GM12874 (cell line): ENCODE measurements at regions not wholly inside any gene's neighbourhood (a gene's known extent, or its start where the extent isn't known, plus 50 kb on each side); places are given as distances from the start of the nearest gene placed in this dataset.

Experiments used
- CTCF ChIP-seq: IDR thresholded peaks from 2 replicates; pipeline ENCODE4 v1.5.1; 2011; ENCODE audit warnings: low read depth, mild to moderate bottlenecking, control low read depth, low read length, moderate library complexity; ENCODE audit not compliant: insufficient read depth

GRCh38 chr2:21620771-21621170 lies 497.0 kb downstream of the TDRD15 start:
- TF ChIP-seq CTCF = no peak

GRCh38 chr2:21627938-21628337 lies 504.2 kb downstream of the TDRD15 start:
- TF ChIP-seq CTCF = no peak

DNA sequence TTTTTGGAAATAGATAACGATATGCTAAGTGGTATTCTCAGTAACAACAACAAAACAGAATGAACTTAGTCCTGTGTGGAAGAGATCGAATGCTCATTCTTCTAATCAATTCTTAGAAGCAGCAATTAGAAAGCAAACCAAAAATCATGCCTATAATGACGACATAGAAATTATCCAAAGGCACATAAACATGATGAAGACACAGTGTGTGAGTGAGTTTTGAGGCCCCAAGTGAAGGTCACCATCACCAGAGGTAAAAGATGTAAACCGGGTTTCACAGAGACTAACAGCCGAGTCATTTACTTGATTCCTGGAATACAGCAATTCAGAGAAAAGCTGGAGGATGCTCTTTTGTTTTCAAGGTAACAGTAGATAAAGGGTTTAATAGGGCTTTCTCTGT lies 509.2 kb downstream of the TDRD15 start:
- no peak for TF ChIP-seq CTCF

DNA sequence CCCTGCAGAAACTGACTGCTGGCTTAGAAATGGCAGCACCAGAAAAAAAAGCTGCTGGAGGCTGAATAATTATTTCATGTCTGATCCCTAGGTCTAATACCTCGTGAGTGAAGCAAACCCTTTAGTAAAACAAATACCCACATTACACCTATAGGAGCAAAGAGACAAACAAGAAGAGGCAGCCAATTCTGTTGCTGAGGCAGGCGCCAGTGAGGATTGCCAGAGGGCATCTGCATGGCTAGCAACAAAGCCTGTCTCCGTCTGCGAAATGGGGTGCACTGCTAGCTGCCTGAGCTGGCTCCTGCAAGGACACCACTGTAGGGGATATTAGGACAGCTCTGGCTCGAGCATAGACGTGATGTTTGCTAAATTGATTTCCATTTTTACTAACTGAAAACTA lies 509.7 kb downstream of the TDRD15 start:
- no peak for TF ChIP-seq CTCF

DNA sequence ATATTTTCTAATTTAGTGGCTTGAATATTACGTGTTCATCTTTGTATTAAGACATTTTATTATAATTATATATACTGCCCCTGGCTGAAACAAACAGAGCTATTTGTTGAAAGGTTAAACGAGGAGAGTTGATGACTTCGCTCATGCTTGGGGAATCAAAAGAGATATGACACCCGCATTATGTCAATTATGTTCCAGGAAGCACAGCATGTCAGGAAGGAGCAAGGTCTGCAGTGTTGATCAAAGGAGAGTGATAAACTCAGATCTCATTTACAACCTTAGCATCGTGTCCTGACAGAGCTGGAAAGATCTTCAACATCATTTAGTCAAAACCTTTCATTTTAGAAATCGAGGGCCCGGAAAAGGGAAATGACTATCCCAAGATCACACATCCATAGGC lies 510.1 kb downstream of the TDRD15 start:
- TF ChIP-seq CTCF = no peak

GRCh38 chr2:21640046-21640445 lies 516.3 kb downstream of the TDRD15 start:
- no peak for TF ChIP-seq CTCF

DNA sequence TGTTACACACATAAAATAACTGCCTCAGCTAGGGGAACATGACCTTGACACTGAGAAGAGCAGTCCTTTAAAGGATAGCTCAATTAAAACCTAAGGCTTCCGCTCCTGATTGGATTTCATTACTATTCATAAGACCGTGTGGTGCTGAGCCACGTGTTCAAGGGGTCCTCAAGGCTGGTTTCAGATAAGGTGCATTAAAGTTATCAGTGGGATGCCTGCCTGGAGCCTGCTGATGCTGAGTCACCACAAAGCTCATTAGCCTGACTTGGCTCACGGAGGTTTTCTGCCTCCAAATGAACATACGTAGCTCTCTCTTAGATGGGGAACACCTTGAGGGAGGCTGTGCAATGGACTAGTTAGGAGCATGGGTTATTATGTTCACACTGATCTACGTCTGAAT lies 518.9 kb downstream of the TDRD15 start:
- no peak for TF ChIP-seq CTCF

GRCh38 chr2:21643180-21643579 lies 519.4 kb downstream of the TDRD15 start:
- no peak for TF ChIP-seq CTCF
